ENCODE measurements at regions not wholly inside any gene's neighbourhood (a gene's known extent, or its start where the extent isn't known, plus 50 kb on each side); places are given as distances from the start of the nearest gene placed in this dataset.

GRCh38 chr1:58156831-58157230, 389.7 kb downstream of the OMA1 start:
- TF ChIP-seq, protein P1, sequence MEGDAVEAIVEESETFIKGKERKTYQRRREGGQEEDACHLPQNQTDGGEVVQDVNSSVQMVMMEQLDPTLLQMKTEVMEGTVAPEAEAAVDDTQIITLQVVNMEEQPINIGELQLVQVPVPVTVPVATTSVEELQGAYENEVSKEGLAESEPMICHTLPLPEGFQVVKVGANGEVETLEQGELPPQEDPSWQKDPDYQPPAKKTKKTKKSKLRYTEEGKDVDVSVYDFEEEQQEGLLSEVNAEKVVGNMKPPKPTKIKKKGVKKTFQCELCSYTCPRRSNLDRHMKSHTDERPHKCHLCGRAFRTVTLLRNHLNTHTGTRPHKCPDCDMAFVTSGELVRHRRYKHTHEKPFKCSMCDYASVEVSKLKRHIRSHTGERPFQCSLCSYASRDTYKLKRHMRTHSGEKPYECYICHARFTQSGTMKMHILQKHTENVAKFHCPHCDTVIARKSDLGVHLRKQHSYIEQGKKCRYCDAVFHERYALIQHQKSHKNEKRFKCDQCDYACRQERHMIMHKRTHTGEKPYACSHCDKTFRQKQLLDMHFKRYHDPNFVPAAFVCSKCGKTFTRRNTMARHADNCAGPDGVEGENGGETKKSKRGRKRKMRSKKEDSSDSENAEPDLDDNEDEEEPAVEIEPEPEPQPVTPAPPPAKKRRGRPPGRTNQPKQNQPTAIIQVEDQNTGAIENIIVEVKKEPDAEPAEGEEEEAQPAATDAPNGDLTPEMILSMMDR (IDR thresholded peaks at IDR 0.05) = no peak
- no peak for TF ChIP-seq POLR2A (IDR thresholded peaks at IDR 0.05)
